PFSK-1 (cell line): ENCODE measurements at regions not wholly inside any gene's neighbourhood (a gene's known extent, or its start where the extent isn't known, plus 50 kb on each side); places are given as distances from the start of the nearest gene placed in this dataset.

ENCODE experiments used
- FOXP2 ChIP-seq: optimal IDR thresholded peaks from 2 replicates; pipeline ENCODE3; 2011; ENCODE audit warnings: borderline replicate concordance, control low read depth, inconsistent platforms; ENCODE audit not compliant: insufficient read depth; ENCODE audit errors: extremely low read length, extremely low read depth
- POLR2AphosphoS5 ChIP-seq: IDR thresholded peaks from 2 replicates; pipeline ENCODE4 v1.6.1; 2012; ENCODE audit warnings: low read depth, mild to moderate bottlenecking, control low read depth, low read length, moderate library complexity
- SIN3A ChIP-seq: IDR thresholded peaks from 2 replicates; pipeline ENCODE4 v1.6.1; 2012; ENCODE audit warnings: mild to moderate bottlenecking, low read length, moderate library complexity, borderline replicate concordance; ENCODE audit not compliant: insufficient read depth
- TAF1 ChIP-seq: IDR thresholded peaks from 2 replicates; pipeline ENCODE4 v1.6.1; 2012; ENCODE audit warnings: low read length, control low read depth, borderline replicate concordance; ENCODE audit not compliant: insufficient read depth
- TF ChIP-seq, protein P1 (sequence below), 2 experiments: IDR thresholded peaks; 2 replicates each; pipeline versions ENCODE4 v1.6.1 to v1.8.0; 2011 to 2012; ENCODE audit warnings: low read depth in 2 of 2, low read length in 2 of 2, control low read depth in 1 of 2, inconsistent platforms in 1 of 2, mild to moderate bottlenecking in 1 of 2, moderate library complexity in 1 of 2; ENCODE audit not compliant: insufficient read depth in 1 of 2

DNA sequence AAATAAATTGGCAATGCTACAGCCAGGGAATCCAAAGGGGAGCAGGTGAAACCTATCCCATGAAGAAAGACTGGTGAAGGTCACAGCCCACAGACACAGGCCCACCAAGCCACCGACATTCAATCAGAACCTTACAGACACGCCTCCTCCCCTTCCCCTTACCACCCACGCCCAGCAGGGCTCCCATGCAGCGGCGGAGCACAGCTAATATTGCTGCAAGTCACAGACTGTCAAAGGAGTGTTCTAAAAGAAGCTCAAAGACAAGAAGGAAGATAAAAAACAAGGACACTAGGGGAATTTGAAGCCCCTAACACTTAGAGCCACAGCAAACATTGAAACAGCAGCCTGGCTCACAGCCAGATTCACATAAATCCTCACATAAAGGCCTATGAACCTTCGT, 91.2 kb downstream of the MED10 start:
- TF ChIP-seq POLR2AphosphoS5 = no peak
- TF ChIP-seq SIN3A = no peak
- TF ChIP-seq, protein P1, sequence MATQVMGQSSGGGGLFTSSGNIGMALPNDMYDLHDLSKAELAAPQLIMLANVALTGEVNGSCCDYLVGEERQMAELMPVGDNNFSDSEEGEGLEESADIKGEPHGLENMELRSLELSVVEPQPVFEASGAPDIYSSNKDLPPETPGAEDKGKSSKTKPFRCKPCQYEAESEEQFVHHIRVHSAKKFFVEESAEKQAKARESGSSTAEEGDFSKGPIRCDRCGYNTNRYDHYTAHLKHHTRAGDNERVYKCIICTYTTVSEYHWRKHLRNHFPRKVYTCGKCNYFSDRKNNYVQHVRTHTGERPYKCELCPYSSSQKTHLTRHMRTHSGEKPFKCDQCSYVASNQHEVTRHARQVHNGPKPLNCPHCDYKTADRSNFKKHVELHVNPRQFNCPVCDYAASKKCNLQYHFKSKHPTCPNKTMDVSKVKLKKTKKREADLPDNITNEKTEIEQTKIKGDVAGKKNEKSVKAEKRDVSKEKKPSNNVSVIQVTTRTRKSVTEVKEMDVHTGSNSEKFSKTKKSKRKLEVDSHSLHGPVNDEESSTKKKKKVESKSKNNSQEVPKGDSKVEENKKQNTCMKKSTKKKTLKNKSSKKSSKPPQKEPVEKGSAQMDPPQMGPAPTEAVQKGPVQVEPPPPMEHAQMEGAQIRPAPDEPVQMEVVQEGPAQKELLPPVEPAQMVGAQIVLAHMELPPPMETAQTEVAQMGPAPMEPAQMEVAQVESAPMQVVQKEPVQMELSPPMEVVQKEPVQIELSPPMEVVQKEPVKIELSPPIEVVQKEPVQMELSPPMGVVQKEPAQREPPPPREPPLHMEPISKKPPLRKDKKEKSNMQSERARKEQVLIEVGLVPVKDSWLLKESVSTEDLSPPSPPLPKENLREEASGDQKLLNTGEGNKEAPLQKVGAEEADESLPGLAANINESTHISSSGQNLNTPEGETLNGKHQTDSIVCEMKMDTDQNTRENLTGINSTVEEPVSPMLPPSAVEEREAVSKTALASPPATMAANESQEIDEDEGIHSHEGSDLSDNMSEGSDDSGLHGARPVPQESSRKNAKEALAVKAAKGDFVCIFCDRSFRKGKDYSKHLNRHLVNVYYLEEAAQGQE (IDR thresholded peaks at IDR 0.05; ENCODE audit: insufficient read depth in 1 of 2, low read depth in 2 of 2, low read length in 2 of 2) = no peak
- no peak for TF ChIP-seq TAF1
- TF ChIP-seq FOXP2 = no peak
